ENCODE measurements at regions not wholly inside any gene's neighbourhood (a gene's known extent, or its start where the extent isn't known, plus 50 kb on each side); places are given as distances from the start of the nearest gene placed in this dataset.
A peak's percentile ranks its signal among the peaks of the same experiment; 100 is the strongest.
"Not testable (repeated sequence)": the region's sequence is repeated elsewhere in the genome, so short reads cannot be mapped to it uniquely, and the experiment has no call there.

DNA sequence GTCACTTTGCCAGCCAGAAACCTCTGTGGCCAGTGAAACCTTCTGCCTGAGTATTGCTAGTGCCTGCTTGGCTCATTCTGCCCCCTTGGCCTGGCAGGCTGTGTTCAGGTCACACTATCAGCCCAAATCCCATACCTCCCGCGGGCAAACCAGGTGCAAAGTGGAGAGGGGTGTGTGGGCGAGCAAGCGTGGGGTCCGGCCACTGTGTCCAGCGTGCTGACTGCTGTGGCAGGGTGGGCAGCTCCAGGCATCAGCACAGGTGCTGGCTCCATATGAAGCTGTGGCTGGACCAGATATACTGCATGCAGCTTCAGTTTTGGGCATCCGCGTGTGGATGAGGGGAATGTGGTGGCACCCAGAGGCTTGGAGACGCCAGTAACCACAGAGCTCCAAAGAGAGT is 576.5 kb upstream of the EDIL3 start:
- DNase-seq = no peak

DNA sequence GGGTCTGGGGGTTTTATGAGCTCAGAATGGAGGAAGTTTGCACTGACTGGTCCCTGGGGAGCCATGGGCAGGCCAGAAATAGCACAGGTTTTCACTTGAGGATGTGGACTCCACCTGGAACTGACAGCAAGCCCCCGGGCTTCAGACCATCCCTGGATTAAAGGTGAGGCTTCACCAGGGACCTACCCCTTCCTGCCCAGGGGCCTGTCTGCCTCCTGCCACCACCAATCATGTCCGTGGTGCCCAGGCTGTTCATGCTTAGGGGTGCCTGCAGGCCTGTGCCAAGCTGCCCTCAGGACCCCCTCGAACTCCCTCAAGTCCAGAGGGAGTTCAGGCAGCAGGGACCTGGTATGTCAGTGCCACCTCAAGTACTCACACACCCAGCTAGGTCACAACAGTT is 577.2 kb upstream of the EDIL3 start:
- DNase-seq = no peak

DNA sequence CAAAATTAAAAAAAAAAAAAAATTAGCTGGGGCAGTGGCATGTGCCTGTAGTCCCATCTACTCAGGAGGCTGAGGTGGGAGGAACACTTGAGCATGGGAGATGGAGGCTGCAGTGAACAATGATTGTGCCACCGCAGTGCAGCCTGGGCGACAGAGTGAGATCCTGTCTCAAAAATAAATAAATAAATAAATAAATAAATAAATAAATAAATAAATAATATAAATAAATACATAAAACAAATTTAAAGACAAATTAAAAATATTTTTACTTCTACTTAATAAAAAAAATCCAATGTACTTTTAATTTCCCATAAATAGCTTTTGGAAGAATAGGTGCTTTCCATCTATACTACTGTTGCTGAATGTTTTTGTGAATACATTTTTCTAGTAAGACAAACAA is 598.4 kb upstream of the EDIL3 start:
- DNase-seq = no peak

DNA sequence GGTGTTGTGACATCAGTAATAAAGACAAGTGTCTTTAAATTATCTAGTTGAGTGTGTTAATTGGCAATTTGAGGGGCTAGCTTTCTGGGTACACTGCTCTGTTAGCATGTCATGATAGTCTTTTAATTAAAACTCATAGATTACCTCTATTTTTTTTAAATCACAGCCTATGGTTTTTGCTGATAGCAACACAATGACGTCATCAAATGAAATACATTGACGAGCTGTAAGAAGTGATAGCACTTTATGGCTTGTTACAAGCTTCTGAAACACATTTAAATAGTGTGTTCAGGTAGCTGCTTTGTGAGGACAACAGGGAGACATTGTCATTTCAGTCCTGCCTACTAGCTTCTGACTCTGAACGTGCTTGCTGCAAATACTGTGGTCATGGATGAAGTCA is 600.5 kb upstream of the EDIL3 start:
- DNase-seq = no peak

DNA sequence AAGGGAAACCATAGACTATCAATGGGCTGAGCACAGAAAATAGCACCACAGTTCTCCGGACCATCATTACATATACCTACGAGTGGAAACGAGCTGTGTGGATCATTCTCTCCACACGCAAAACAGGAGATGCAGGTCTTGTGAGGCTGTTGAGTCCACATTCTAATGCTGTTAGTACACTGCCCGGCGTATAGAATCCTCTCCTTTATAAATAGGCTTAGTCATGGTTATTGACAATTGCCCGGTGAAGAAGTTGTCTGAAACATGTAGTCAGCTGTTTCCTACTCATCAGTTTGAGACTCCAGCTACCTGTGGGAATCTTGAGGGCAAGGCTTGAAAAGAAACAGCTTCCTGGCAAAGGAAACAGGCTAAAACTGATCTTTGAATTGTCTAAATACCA is 602.0 kb upstream of the EDIL3 start:
- DNase-seq = no peak

DNA sequence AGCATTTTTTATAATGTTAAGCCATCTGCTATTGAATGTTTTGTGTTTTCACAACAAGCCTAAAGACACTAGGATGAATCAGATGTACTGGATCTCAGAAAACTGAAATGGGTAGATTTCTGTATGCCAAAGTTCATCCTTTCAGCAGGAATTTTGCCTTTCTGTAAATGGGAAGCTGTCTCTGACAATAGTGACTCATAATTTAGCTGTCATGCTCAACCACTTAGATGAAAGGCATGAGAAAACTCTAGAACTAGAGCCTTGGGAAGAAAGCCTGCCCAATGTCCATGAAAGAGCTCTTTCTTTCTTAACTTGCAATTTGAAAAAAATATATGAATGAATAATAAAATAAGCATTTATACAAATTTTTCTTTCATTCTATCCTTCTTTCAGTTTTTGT is 616.0 kb upstream of the EDIL3 start:
- DNase-seq = no peak

DNA sequence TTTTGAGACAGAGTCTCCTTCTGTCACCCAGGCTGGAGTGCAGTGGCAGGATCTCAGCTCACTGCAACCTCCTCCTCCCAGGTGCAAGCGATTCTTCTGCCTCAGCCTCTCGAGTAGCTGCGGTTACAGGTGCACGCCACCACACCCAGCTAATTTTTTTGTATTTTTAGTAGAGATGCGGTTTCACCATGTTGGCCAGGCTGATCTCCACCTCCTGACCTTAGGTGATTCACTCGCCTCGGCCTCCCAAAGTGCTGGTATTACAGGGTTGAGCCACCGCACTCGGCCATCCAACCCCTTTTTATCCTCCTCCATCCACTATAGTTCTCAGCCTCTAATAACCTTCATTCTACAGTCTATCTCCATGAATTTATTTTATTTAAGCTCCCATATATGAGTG is 617.3 kb upstream of the EDIL3 start:
- not testable (repeated sequence) for DNase-seq

DNA sequence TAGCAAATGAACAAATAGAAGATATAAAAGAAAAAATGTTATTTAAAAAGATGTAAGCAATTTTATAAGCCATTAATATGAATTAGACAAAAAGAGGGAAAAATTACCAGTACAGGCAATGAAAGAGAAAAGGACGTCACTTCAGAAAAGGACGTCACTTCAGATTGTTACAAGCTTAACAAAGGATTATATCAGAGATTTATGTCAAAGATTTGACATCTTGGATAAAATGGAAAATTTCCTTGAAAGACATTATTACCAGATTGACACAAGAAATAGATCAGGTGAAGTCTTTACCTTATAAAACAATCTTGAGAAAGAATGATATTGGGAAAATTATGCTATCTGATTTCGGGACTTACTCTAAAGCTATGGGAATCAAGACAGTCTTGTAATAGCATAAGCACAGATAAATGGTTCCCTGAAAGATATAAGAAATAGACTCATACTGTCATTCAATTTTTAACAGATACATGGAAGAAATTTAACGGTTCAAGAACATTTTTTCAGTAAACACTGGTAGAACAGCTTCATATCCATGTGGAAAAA is 625.4 kb upstream of the EDIL3 start:
- DNase-seq = no peak

DNA sequence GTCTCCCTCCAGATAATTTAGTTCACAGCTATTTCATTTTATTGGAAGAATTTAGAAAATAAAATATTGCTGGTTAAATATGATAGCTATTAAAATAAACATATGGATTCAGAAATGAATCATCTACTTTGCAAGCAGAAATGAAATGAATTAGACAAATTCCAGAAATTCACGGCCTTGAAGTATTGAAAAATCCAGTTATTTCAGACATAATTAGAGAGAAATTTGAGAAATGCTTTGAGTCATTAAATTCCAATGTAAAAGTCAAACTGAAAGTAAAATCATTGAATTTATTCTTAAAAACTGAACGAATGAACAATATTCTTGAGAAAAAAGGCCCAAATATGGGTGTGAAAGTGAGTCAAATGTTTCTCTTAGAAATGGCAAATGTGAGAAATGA is 632.6 kb upstream of the EDIL3 start:
- DNase-seq = no peak

DNA sequence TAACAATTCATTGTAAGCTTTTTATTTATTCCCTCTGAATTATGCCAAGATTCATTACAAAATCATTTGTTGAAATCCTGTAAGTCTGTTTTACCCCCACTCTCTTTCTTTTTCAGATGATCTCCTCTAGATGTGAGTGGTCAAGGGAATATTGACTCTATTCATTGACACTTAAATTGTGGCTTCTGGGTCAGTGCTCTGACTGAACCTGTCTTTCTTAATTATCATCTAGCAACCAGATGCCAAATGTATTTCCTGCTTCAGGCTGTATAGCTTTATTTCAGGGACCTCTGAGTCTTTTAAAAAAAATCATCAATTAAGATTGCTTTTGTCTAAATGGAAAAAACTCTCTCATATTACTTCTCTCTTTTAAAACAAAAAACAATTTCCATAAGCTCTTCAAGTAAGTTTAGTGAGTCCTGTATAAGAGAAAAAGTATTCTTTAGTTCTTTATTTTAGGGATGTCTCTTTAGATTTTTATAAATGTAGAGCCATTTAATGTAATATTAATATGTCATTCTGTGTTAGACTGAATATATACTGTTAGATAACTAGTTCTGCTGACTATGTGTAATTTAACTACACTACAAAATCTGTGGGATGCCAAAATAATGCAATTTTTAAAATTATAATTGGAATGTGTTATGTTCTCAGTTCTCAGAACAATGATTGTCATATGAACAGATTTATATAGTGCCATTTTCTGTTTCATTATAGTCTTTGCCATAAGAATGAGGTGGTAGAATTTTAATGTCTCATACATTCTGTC is 645.8 kb upstream of the EDIL3 start:
- DNase-seq = no peak

DNA sequence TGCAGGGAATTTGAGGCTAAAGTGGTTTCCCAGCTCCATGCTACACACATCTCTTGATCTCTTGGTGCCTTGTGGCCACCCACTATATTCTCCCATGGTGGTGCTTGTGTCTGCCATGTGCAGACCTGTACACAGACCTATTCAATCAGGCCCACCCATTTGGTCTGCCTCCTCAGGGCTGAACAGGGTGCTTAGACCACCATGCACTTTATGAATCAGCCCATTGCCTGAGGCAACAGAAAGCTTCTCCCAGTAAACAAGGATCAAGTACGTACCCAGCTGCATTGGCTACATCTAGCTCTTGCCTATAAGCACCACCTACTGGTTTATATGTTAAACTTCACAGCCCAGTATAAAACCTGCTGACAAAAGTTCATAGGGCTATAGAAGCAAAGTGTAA is 664.3 kb upstream of the EDIL3 start:
- peak; percentile 8 for DNase-seq

DNA sequence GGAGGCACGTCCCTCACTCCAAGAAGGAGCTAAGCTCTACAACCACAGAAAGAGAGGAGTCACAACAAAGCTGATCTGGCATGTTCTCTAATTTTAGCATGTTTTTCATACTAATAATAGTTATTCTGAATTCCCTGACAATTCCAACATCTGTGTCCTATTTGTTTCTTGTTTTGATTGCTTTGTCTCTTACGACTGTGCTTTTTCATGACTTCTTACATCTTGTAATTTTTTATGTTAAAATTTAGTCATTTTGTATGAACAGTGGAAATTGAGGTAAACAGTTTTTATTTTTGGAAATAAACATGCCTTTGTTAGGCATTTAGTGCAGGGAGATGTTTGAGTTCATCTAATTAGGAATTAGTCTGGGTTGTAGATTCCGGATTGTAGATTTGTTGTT is 668.1 kb upstream of the EDIL3 start:
- no peak for DNase-seq

DNA sequence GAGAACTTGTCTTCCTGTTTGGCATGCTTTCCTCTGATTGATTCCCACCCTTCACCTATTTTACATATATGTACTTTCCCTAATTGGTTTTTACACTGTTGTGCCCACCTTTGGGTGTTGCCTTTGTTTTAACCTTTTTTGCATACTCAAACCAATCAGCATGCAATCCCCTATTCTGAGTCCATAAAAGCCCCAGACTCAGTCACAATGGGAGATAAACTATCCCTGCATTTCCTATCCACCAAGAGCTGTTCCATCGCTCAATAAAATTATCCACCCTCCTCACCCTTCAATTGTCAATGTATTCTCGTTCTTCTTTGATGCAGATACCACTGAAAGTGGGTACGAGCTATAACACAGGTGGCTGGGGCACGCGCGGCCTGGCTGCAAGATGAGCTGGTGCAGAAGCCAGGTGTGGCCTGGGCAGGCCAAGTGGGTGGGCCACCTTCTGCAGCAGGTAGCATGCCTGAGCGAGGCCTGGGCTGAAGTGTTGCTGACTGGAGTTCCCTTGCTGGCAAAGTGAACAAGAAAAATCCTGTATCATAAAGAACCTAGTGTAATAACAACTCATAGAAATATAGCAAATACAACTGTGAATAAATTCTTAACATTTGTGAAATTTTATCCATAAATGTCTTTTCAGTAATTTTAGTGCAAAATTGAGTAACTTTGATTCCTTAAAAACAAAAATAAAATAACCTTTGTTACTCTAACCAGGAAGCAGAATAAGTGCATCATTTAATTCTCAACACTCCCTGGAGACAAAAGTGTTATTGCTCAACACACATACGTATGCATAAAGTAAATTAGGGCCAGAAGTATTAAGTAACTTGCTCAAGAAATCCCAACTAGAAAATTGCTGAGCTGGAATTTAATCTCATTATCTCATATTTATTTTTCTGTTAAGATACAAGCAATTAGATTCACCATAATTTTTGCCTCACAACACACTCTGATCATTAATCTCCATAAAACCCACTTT is 685.3 kb upstream of the EDIL3 start:
- no peak for DNase-seq

DNA sequence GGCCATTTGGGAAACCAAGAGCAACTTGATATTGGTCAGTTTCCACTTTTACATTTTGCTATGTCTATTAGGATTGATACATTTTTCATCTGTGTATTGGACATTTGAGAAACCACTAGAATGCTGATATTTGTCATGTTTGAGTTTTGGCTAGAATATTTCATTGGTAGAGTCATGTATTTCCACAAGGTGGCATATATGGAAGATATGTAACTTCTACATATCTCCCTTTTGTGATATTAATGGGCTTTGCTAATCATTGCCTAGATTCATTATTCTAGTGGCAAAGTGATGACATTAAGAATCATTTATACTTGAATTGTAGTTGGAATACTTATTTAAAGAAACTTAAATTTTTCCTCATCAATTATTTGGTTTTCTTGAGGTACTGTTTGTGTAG is 692.9 kb upstream of the EDIL3 start:
- DNase-seq = no peak

DNA sequence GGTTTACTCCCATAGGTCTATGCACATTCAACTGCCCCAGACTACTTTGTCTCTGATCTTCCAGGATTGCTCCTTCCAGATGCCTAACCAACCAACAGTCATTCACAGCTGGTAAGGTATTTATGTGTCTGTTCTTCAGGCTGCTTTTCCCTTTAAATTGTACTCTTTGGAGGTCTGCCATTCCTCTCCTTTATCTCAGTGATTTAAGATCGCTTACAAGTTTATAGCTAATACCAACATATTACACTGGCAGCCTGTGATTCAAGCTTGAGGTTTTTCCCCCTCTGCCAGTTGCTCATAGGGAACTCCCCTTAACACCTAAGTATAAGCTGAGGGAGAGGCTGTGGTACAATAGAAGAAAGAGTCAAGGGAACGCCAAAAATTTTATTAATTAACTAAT is 711.7 kb upstream of the EDIL3 start:
- DNase-seq = no peak

DNA sequence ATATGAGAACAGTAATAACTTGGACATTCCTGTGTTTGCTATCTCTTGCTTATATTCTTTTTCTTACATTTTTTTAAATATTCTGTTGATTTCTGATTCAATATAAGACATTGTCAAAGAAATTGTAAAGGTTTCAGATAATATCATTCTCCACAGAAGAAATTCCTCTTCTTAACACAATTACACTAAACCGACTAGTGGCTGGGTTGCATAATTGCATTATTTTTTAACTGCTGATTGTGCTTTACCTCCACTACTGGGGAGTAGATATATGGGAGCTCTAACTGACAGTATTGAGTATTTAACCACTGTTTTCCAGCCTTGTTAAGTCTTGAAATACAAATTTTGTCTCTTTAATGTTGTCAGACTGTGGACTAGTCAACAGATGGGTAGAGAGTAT is 723.8 kb upstream of the EDIL3 start:
- DNase-seq = no peak

DNA sequence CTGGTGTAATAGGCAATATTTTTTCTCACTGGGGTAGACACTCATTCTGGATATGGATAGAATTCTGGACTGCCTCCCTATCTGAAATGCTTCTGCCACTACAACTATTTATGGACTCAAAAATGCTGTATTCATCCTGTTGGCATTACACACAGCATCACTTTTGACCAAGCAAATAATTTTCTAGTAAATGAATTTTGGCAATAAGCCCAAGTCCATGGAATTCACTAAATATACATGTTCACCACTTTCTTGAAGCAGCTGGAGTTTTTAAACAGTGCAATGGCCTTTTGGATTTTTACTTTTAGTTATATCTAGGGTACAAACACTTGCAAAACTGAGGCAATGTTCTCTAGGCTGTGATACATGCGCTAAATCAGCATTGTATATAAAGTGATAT is 724.9 kb upstream of the EDIL3 start:
- DNase-seq = no peak

DNA sequence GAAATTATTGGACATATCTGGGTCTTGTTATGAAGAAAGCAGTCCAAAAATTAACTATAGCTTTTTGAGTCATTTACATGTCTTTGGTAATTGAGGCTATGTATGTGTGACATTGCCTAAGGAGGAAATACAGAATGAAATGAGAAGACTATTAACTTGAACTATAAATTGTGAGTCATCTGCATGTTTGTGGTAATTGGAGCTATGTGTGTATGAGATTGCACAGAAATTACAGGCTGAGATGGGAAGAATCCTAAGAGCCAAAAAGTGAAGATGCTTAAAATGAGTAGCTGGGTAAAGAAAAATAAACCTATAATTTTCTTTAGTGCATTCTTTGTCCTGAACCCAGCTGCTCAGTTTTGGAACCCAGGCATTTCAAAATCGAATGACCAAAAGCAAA is 747.6 kb upstream of the EDIL3 start:
- no peak for DNase-seq

DNA sequence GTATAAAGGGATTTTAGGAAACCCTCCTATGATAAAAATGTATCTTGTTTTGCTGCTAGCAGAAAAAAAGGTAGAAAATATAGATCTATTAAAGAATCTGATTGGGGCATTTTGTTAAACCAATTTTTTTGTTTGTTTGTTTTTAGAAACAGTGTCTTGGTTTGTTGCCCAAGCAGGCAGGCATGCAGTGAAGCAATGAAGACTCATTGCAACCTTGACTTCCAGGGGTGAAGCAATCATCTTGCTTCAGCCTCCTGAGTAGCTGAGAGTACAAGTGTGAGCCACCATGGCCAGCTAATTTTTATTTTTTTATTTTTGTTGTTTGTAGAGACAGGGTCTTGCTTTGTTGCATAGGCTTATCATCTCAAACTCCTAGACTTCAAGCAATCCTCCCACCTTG is 755.8 kb upstream of the EDIL3 start:
- no peak for DNase-seq

DNA sequence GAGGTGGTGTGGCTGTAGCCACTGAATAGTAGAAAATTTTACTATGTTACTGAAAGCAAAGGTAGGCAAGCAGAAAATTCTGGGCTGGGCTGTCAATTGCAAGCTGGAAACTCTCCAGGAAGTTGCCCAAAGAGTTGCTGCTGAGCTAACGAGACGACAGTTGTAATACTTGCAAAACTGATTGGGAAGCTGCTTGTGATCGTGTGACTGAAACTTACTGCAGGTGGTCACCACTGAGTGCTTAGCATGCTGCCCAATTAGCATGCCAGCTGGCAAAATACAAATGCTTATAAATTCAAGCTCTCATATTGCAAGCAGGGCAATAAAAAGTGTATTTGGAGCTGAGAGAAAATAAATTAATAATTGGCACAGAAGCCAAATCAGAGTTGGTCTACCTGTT is 758.5 kb upstream of the EDIL3 start:
- DNase-seq = no peak

DNA sequence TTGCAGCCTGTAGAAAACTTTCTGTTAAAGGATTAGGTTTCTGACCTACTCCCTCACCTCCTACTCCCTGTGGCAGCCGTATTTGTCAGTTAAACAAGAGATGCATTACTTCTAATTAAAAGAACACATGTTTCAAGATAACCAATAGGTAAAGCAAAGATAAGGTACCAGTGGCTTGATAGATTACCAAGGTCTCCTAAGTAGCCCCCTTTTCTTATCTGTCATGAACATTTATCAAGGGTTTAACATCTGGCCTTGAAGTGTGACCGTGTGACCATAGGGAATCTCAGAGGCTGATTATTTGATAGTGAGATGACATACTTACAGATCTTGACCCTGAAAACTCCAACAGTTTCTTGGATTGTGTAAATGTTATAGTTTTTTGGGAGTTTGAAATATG is 764.0 kb upstream of the EDIL3 start:
- DNase-seq = no peak

DNA sequence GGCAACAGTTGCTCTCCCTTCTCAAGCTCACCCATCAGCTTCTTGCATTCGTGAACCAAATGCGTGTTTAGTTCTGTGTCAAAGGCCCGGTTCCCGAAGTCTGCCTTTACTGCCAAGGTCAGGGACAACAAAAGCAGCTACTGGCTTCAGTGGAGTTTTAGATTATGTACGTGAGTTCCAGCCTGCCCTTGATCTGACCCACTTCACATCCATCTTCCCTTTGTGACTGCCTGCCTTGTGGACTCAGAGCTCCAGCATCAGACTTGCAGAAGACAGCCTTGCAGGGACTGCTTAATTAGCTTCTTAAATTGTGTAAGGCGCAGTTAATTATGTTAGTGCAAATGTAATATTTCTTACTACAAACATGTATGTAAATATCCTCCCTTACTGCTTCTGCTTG is 774.7 kb upstream of the EDIL3 start:
- no peak for DNase-seq

DNA sequence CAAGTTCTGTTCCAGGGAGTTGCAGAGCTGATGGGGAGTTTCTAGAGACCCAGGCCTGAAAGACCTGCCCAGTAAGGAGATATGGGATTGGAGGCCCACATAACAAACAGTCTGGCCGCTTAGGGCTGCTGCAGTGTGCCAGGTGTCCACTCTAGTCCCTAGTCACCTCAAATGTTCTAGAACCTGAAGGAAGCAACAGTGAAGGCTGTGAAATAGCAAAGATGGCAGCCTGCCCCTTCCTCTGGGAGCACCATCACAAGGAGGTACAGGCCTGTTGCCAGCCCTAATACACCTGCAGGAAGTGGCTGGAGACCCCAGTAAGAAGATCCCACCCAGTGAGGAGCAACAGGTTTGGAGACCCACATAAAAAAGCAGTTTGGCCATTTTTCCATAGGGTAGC is 783.8 kb upstream of the EDIL3 start:
- DNase-seq = no peak

DNA sequence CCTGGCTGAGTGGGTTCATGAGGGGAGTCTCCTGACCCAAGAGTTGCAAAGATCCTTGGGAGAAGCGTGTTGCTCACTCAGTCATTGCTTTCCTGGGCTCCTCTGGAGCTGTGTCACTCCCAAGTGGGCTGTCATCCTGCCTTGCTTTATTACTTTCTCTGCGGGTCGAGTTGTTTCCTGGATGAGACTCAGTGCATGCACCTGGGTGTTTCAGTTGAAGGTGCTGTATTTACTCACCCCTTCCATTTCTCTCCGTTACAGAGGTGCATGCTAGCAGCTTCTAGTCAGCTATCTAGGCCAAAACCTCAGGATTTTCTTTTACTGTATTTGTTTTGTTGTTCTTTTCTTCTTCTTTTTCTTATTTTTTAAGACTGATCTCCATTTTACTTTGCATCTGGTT is 785.5 kb upstream of the EDIL3 start:
- DNase-seq = no peak

Data from NCI-H1694 treated with DMSO at 0.1 percent for 48 hours (cell line).